Heart left ventricle (tissue), 16 donors: ENCODE measurements at regions not wholly inside any gene's neighbourhood (a gene's known extent, or its start where the extent isn't known, plus 50 kb on each side); places are given as distances from the start of the nearest gene placed in this dataset.

Experiments
- ATAC-seq, 4 donors: fragments of 200-7000 bp; cut with Tn5 transposase; one replicate each; pipeline ENCODE4 v1.9.1; 2020 to 2022; ENCODE audit warnings: moderate library complexity in 4 of 4, mild to moderate bottlenecking in 3 of 4, moderate number of reproducible peaks in 1 of 4
- DNase-seq, 5 donors: peaks; one replicate each; pipeline ENCODE4 v3.0.0-alpha.2; 2020
- H3K27ac ChIP-seq, 12 donors: fragments of 200-600 bp; sonication (generic) in 4 of 12; one replicate each; pipeline versions ENCODE4 v1.5.0 to v1.8.0; 2016 to 2022; ENCODE audit warnings: mild to moderate bottlenecking in 2 of 12
- H3K27me3 ChIP-seq, 9 donors: fragments of 200-600 bp; sonication (generic) in 2 of 9; one replicate each; pipeline versions ENCODE4 v1.5.1 to v1.8.0; 2016 to 2022; ENCODE audit warnings: mild to moderate bottlenecking in 3 of 9
- H3K36me3 ChIP-seq, 9 donors: fragments of 200-600 bp; sonication (generic) in 2 of 9; one replicate each; pipeline versions ENCODE4 v1.5.0 to v1.8.0; 2018 to 2022; ENCODE audit warnings: mild to moderate bottlenecking in 2 of 9
- H3K4me1 ChIP-seq, 12 donors: fragments of 200-600 bp; sonication (generic) in 4 of 12; one replicate each; pipeline versions ENCODE4 v1.5.0 to v1.8.0; 2016 to 2022; ENCODE audit warnings: mild to moderate bottlenecking in 3 of 12
- H3K4me3 ChIP-seq, 12 donors: fragments of 200-600 bp; sonication (generic) in 4 of 12; one replicate each; pipeline versions ENCODE4 v1.5.0 to v1.8.0; 2017 to 2022; ENCODE audit warnings: mild to moderate bottlenecking in 9 of 12, moderate library complexity in 4 of 12
- H3K9me3 ChIP-seq, 12 donors: fragments of 200-600 bp; sonication (generic) in 4 of 12; one replicate each; pipeline versions ENCODE4 v1.5.0 to v1.8.0; 2016 to 2022; ENCODE audit warnings: mild to moderate bottlenecking in 1 of 12
- POLR2A ChIP-seq, 2 donors: fragments of 450-650 bp; IDR thresholded peaks; one replicate each; pipeline ENCODE4 v1.6.1; 2017; ENCODE audit warnings: antibody characterized with exemption in 2 of 2, mild to moderate bottlenecking in 2 of 2, moderate library complexity in 2 of 2
- WGBS, 4 donors: extraction: QIAGEN DNeasy Blood & Tissue Kit in 2 of 4; methylation state at CpG; one replicate each; pipeline versions ENCODE4 v1.1.5 to v1.1.7; 2013 to 2018; 5-methylcytosine and 5-hydroxymethylcytosine counted together
- intact Hi-C, 10 donors: fragments of 100-400 bp; cut with DNase I; formaldehyde crosslinking; loops; one replicate each; pipeline versions ENCODE4 v1.11.1 to v1.14.2; 2022
- TF ChIP-seq, protein P1 (sequence below), 12 donors: fragments of 200-600 bp; sonication (generic) in 4 of 12; IDR thresholded peaks; one replicate each; pipeline versions ENCODE4 v1.5.0 to v1.8.0; 2018 to 2022; ENCODE audit warnings: antibody characterized with exemption in 12 of 12, mild to moderate bottlenecking in 5 of 12
- donor health status: ischemic (EF 13 %, LVEDD 7.1; RV severe dilation, severe dysfunction).
- donor health status: healthy with polysubstance abuse.
- donor health status: DM: no; HTN: yes; CAD: no.
- donor health status: DM: no; HTN: no; CAD: no.
- donor health status: ischemic (EF 25% LVEDD 6.9; RV normal size, moderate dysfunction).
- donor health status: ischemic (EF 25% LVEDD 5.7; RV mildly dilated, moderate dysfunction).
- donor health status: healthy.
- donor health status: DM: yes; HTN: yes; CAD: no.
- donor health status: ischemic (EF 35%, LVEDD 5.7; RV mildly dilated, moderate dysfunction).
- donor health status: nonischemic (EF 11% LVEDD 7.7; RV severe dilation, severe dysfunction).
- donor health status: DM: yes; HTN: yes; CAD: no.
- donor health status: PGD.
- donor health status: ischemic (EF 29% LVEDD 5.4; RV normal size, mild dysfunction).
- donor health status: nonischemic (EF 23%, LVEDD 6.1; RV moderate dilation, normal function).

GRCh38 chr6:14638906-14639761 is 521.6 kb downstream of the CD83 start:
- no peaks in the 10 kb centered on the region for H3K27me3 ChIP-seq
- H3K9me3 ChIP-seq, result no peaks in the 10 kb centered on the region
- DNase-seq (peak; percentile 73 to 81 (median 77)), ATAC-seq (peak; percentile 90 to 95 (median 93))
- peak overlapping the region in 9 of 12 donors; percentile 24 to 49 (median 37) for H3K4me3 ChIP-seq
- H3K27ac ChIP-seq, result peak overlapping the region; percentile 66 to 90 (median 86)
- TF ChIP-seq, protein P1, sequence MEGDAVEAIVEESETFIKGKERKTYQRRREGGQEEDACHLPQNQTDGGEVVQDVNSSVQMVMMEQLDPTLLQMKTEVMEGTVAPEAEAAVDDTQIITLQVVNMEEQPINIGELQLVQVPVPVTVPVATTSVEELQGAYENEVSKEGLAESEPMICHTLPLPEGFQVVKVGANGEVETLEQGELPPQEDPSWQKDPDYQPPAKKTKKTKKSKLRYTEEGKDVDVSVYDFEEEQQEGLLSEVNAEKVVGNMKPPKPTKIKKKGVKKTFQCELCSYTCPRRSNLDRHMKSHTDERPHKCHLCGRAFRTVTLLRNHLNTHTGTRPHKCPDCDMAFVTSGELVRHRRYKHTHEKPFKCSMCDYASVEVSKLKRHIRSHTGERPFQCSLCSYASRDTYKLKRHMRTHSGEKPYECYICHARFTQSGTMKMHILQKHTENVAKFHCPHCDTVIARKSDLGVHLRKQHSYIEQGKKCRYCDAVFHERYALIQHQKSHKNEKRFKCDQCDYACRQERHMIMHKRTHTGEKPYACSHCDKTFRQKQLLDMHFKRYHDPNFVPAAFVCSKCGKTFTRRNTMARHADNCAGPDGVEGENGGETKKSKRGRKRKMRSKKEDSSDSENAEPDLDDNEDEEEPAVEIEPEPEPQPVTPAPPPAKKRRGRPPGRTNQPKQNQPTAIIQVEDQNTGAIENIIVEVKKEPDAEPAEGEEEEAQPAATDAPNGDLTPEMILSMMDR (IDR thresholded peaks at IDR 0.05), result peak in 3 of 12 donors; percentile 7 to 27 (median 15)
- TF ChIP-seq POLR2A (IDR thresholded peaks at IDR 0.05), result no peak
- 1 to 2% (median 2%) methylated on average over 13 of the region's 13 CpGs for WGBS, 4 donors
- no peaks in the 10 kb centered on the region for H3K36me3 ChIP-seq
- H3K4me1 ChIP-seq, result peaks cover 4 to 50% (median 24%) of the 10 kb centered on the region in 12 donors
- intact Hi-C loops, result loop anchor here in 5 of 10 donors (1.0 to 10.0 kb wide), 6 partner anchors 68 to 746 kb away; no protein-coding TSS in a partner anchor

DNA sequence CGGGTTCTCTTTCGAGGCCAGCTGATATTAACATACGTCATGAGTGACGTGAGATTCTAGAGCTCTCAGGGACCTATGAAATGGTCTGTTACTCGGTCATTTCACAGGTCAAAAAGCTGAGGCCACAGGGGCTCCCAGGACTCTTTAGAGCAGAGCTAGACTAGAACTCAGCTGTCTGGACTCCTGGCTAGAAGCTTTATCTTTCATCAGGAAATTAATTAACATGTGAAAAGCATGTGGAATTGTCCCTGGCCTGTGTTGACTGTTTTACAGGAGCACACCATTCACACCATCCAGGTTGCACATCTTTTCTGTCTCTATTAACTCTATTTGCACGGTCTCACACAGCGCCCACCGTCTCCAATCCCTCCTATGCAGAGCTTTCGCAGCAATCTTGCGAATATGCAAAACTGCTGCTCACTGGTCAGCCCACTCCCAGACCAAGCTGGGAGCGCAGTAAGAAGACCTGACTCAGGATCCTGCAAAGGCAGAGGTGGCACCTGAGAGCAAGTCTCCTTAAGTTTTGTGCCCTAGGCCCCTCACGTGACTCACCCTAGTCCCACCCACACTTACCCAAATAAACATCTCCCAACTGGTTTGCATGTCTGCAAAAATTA is 522.5 kb downstream of the CD83 start:
- ATAC-seq (no peak), DNase-seq (no peak)
- Histone ChIP-seq H3K36me3 (no peaks in the 10 kb centered on the region), H3K4me1 (peaks cover 4 to 50% (median 24%) of the 10 kb centered on the region in 12 donors), H3K27me3 (no peaks in the 10 kb centered on the region), H3K27ac (peak overlapping the region in 7 of 12 donors; percentile 69 to 89 (median 84)), H3K9me3 (no peaks in the 10 kb centered on the region), H3K4me3 (no peak overlapping the region)
- TF ChIP-seq, protein P1 (IDR thresholded peaks at IDR 0.05), result no peak
- TF ChIP-seq POLR2A (IDR thresholded peaks at IDR 0.05), result no peak
- WGBS, 4 donors, result 87 to 91% (median 90%) methylated on average over 12 of the region's 12 CpGs
- intact Hi-C loops, result loop anchor here in 6 of 10 donors (1.0 to 10.0 kb wide), 8 partner anchors 67 to 745 kb away; no protein-coding TSS in a partner anchor

DNA sequence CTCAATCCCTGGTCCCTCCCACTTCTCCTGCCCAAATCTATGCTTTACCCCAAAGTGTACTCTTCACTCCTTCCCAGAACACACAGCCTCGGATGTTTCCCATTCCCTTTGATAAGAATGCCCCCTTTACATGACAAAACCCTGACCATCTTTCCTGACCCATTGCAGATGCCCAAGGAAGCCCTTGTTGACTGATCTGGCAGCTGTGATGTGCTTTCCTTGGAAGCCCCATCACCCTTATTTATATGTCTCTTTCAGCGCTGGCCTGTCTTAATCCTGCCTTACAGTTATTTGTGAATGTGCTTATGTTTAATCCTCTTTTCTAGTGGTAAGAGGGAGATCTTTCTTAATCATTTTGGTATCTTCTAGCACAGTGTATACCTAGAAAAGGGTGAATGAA is 523.1 kb downstream of the CD83 start:
- peak overlapping the region in 5 of 12 donors; percentile 6 to 89 (median 88) for H3K27ac ChIP-seq
- H3K4me1 ChIP-seq, result peaks cover 4 to 50% (median 24%) of the 10 kb centered on the region in 12 donors
- H3K9me3 ChIP-seq, result no peaks in the 10 kb centered on the region
- DNase-seq (no peak), ATAC-seq (no peak)
- H3K4me3 ChIP-seq, result no peak overlapping the region
- 72 to 84% (median 76%) methylated on average over 2 of the region's 2 CpGs for WGBS, 4 donors
- intact Hi-C loops, result loop anchor here in 3 of 10 donors (5.0 to 10.0 kb wide), 2 partner anchors 426 to 428 kb away; no protein-coding TSS in a partner anchor
- no peaks in the 10 kb centered on the region for H3K27me3 ChIP-seq
- H3K36me3 ChIP-seq, result no peaks in the 10 kb centered on the region
- no peak for TF ChIP-seq POLR2A (IDR thresholded peaks at IDR 0.05)
- TF ChIP-seq, protein P1 (IDR thresholded peaks at IDR 0.05), result no peak
